ENCODE measurements at regions not wholly inside any gene's neighbourhood (a gene's known extent, or its start where the extent isn't known, plus 50 kb on each side); places are given as distances from the start of the nearest gene placed in this dataset.
A peak's percentile ranks its signal among the peaks of the same experiment; 100 is the strongest.

- Histone ChIP-seq H3K27me3 (replicated peaks in 1 of 7) (no peaks in the 10 kb centered on the region), H3K4me3 (no peak overlapping the region), H3K4me1 (no peaks in the 10 kb centered on the region), H3K27ac (no peak overlapping the region), H3K36me3 (no peaks in the 10 kb centered on the region), H3K9me3 (no peaks in the 10 kb centered on the region)
- no peak for DNase-seq
- WGBS, 5 donors: 81 to 91% (median 82%) methylated on average over 6 of the region's 6 CpGs
- intact Hi-C loops (cut with DNase I; ENCODE audit: low total_unique reads): loop anchor here (5.0 kb wide), 1 partner anchor 1413 kb away; no protein-coding TSS in a partner anchor
- TF ChIP-seq POLR2AphosphoS5 (IDR thresholded peaks at IDR 0.05): no peak
- TF ChIP-seq CTCF (IDR thresholded peaks at IDR 0.05 in 8 of 11, conservative IDR thresholded peaks at IDR 0.05 in 3 of 11): no peak
- no peak for TF ChIP-seq POLR2A (IDR thresholded peaks at IDR 0.05)
Measured at GRCh38 chr2:137834760-137835379, 129.4 kb upstream of the HNMT start.

GRCh38 chr2:137836671-137837070 is 127.6 kb upstream of the HNMT start:
- no peak overlapping the region for H3K27ac ChIP-seq
- DNase-seq: no peak
- intact Hi-C loops (cut with DNase I; ENCODE audit: low total_unique reads): loop anchor here (5.0 kb wide), 1 partner anchor 1414 kb away; no protein-coding TSS in a partner anchor

GRCh38 chr2:137837830-137838229 is 126.4 kb upstream of the HNMT start:
- Histone ChIP-seq H3K36me3 (no peaks in the 10 kb centered on the region), H3K27ac (no peak overlapping the region), H3K4me3 (no peak overlapping the region), H3K4me1 (no peaks in the 10 kb centered on the region), H3K9me3 (no peaks in the 10 kb centered on the region), H3K27me3 (replicated peaks in 1 of 7) (no peaks in the 10 kb centered on the region)
- intact Hi-C loops (cut with DNase I; ENCODE audit: low total_unique reads): loop anchor here (5.0 kb wide), 1 partner anchor 1416 kb away; no protein-coding TSS in a partner anchor
- 35 to 53% (median 44%) methylated on average over 4 of the region's 4 CpGs for WGBS, 5 donors
- no peak for DNase-seq
- TF ChIP-seq POLR2A (IDR thresholded peaks at IDR 0.05) (no peak), CTCF (IDR thresholded peaks at IDR 0.05 in 8 of 11, conservative IDR thresholded peaks at IDR 0.05 in 3 of 11) (no peak), POLR2AphosphoS5 (IDR thresholded peaks at IDR 0.05) (no peak)

More at GRCh38 chr2:137836671-137837070, 127.6 kb upstream of the HNMT start:
- no peaks in the 10 kb centered on the region for H3K36me3 ChIP-seq
- 78 to 90% (median 84%) methylated on average over 3 of the region's 3 CpGs for WGBS, 5 donors
- H3K4me1 ChIP-seq: no peaks in the 10 kb centered on the region
- TF ChIP-seq POLR2A (IDR thresholded peaks at IDR 0.05): no peak
- TF ChIP-seq CTCF (IDR thresholded peaks at IDR 0.05 in 8 of 11, conservative IDR thresholded peaks at IDR 0.05 in 3 of 11): no peak
- no peak for TF ChIP-seq POLR2AphosphoS5 (IDR thresholded peaks at IDR 0.05)
- no peaks in the 10 kb centered on the region for H3K9me3 ChIP-seq
- no peaks in the 10 kb centered on the region for H3K27me3 ChIP-seq (replicated peaks in 1 of 7)
- H3K4me3 ChIP-seq: no peak overlapping the region

GRCh38 chr2:137838255-137839092 is 125.8 kb upstream of the HNMT start:
- TF ChIP-seq CTCF (IDR thresholded peaks at IDR 0.05 in 8 of 11, conservative IDR thresholded peaks at IDR 0.05 in 3 of 11) (peak in 10 of 11 experiments; percentile 25 to 63 (median 58)), POLR2A (IDR thresholded peaks at IDR 0.05) (no peak), POLR2AphosphoS5 (IDR thresholded peaks at IDR 0.05) (no peak)
- Histone ChIP-seq H3K27me3 (replicated peaks in 1 of 7) (no peaks in the 10 kb centered on the region), H3K9me3 (no peaks in the 10 kb centered on the region), H3K4me3 (no peak overlapping the region), H3K36me3 (no peaks in the 10 kb centered on the region), H3K27ac (no peak overlapping the region), H3K4me1 (no peaks in the 10 kb centered on the region)
- DNase-seq: no peak
- intact Hi-C loops (cut with DNase I; ENCODE audit: low total_unique reads): loop anchor here (5.0 kb wide), 1 partner anchor 1416 kb away; no protein-coding TSS in a partner anchor
- 35 to 42% (median 36%) methylated on average over 8 of the region's 8 CpGs for WGBS, 5 donors
